ENCODE measurements at regions not wholly inside any gene's neighbourhood (a gene's known extent, or its start where the extent isn't known, plus 50 kb on each side); places are given as distances from the start of the nearest gene placed in this dataset.

DNA sequence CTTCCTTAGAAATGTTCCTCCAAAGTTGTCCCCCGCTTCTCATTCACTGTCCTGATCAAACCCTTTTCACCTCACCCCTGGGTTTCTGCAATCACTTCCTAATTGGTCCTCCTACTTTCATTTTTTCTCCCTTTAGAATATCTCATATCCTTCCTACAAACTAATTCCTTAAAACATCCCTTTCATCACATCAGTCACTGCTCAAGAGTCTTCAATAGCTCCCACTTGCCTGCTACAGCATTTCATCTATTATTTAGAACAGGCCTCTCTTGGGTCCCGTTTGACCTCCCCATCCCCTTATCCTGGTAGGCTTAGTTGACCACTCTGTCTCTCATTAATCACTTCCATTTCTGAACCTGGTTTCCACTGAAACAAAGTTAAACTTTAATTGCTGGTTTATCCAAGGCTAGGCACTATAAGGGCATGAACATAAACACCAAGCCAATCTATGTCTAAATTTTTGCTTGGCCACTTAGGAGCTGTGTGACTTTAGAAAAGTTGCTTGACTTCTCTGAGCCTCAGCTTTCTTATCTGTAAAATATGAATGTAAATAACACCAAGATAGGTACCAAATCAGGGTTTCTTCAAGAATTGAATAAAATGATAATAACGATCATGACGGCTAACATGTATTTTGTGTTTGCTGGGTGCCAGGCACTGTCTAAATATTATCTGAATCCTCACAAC, 202.1 kb upstream of the WWC1 start:
- Histone ChIP-seq H3K36me3 (ENCODE audit: low read depth) (no peaks in the 10 kb centered on the region), H3K27ac (ENCODE audit: poor library complexity, severe bottlenecking) (no peak overlapping the region), H3K9me3 (ENCODE audit: severe bottlenecking) (no peaks in the 10 kb centered on the region), H3K4me3 (ENCODE audit: severe bottlenecking) (no peak overlapping the region), H3K4me1 (ENCODE audit: insufficient read depth, poor library complexity, severe bottlenecking) (peaks cover 4% of the 10 kb centered on the region), H3K27me3 (ENCODE audit: insufficient read depth, poor library complexity, severe bottlenecking) (no peaks in the 10 kb centered on the region)
- ATAC-seq (ENCODE audit: low read depth): no peak
- DNase-seq (ENCODE audit: low spot score): no peak
- TF ChIP-seq, protein P1, sequence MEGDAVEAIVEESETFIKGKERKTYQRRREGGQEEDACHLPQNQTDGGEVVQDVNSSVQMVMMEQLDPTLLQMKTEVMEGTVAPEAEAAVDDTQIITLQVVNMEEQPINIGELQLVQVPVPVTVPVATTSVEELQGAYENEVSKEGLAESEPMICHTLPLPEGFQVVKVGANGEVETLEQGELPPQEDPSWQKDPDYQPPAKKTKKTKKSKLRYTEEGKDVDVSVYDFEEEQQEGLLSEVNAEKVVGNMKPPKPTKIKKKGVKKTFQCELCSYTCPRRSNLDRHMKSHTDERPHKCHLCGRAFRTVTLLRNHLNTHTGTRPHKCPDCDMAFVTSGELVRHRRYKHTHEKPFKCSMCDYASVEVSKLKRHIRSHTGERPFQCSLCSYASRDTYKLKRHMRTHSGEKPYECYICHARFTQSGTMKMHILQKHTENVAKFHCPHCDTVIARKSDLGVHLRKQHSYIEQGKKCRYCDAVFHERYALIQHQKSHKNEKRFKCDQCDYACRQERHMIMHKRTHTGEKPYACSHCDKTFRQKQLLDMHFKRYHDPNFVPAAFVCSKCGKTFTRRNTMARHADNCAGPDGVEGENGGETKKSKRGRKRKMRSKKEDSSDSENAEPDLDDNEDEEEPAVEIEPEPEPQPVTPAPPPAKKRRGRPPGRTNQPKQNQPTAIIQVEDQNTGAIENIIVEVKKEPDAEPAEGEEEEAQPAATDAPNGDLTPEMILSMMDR (IDR thresholded peaks at IDR 0.05; ENCODE audit: poor library complexity, severe bottlenecking): no peak

DNA sequence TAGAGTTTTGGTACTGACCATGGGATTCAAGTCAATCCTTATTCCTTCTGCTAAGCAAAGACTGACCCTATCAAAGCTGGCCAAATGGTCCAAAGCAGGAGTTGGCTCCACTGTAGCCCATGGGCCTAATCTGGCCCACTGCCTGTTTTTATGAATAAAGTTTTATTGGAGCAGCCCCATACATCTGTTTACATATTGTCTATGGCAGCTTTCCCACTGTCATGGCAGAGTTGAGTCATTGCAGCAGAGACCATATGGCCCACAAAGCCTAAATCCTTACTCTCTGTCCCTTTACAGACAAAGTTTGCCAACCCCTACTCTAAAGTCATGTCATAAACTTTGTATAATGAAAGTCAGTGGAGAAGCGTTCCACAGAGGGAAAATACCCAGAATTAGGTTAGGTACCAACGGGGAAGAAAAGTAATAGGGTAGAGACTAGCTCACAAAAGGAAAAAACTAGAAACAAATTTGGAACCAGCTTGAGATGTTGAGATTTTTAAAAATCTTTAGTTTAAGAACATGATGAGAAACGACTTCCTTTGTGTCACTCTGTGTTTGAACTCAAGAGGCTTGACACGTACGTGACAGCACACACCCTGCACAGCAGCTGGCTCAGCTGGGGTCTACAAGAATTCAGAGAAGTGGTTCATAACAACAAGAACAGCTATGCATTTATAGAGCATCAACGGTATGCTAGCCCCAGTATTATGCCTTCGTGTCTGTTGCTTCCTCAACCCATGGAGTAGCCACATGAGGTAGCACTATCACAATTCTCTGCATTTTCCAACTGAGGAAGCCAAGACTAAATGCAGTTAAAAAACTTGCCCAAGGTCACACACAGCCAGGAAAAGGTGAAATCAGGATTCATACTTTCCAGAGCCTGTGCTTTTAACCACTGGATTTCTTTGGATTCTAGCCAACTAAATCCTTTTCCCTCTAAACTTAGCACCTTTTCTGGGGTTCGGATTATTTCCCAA, 198.9 kb upstream of the WWC1 start:
- Histone ChIP-seq H3K4me1 (ENCODE audit: insufficient read depth, poor library complexity, severe bottlenecking) (no peaks in the 10 kb centered on the region), H3K36me3 (ENCODE audit: low read depth) (no peaks in the 10 kb centered on the region), H3K9me3 (ENCODE audit: severe bottlenecking) (no peaks in the 10 kb centered on the region), H3K27ac (ENCODE audit: poor library complexity, severe bottlenecking) (no peak overlapping the region), H3K4me3 (ENCODE audit: severe bottlenecking) (no peak overlapping the region), H3K27me3 (ENCODE audit: insufficient read depth, poor library complexity, severe bottlenecking) (no peaks in the 10 kb centered on the region)
- ATAC-seq (ENCODE audit: low read depth): no peak
- TF ChIP-seq, protein P1 (IDR thresholded peaks at IDR 0.05; ENCODE audit: poor library complexity, severe bottlenecking): no peak
- no peak for DNase-seq (ENCODE audit: low spot score)

DNA sequence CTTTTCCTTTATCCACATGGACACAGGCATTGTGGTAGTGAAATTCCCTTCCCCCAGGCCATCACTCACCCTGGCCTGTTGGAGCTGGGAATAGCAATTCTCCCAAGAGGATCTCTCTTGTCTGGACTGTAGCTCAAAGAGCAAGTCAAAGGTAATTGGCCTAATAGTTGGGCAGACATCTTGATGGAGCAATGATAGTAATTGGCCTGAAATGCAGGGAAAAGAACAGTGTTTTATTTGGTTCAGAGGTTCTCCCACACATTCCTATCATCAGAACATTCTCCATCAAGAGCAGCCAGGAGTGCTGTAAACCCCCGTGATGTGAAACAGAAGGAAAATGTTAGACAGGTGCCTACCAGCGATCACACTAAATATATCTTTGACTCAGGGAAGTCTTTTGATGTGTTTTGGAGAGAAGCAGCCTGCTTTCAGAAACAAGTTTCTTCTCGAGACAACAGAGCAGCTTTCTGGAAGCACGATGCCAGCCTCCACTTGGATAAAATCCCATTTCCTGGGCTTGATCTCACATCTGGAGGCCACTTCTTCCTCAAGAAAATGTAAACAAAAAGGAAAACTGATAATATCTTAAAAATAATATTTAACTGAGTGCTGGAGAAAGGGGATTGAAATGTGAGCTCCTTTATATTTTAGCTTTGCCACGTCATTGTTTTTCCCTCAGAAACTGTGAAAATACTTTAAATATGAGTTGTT, 198.1 kb upstream of the WWC1 start:
- H3K27ac ChIP-seq (ENCODE audit: poor library complexity, severe bottlenecking): no peak overlapping the region
- DNase-seq (ENCODE audit: low spot score): no peak

DNA sequence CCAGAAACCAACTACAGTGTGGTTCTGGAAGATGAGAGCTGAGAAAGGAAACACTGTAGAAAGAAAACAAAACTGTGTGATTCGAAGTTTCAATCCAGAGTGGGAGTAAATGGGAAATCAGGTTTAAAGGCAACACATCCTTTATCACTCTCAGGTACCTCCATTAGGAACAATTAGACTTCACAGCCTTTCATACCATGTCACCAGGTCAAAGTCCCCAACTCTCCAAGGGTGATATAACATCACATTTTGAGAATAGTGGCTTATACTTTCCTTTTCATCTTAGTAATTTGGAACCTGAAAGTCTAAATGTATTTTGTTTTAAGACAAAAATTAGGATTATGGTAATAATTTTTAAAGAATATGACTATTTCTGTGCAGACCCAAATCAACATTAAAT, 194.9 kb upstream of the WWC1 start:
- DNase-seq (ENCODE audit: low spot score) (no peak), ATAC-seq (ENCODE audit: low read depth) (no peak; the same call in 2 of the 3 replicates)
- TF ChIP-seq, protein P1 (IDR thresholded peaks at IDR 0.05; ENCODE audit: poor library complexity, severe bottlenecking): no peak
- Histone ChIP-seq H3K27ac (ENCODE audit: poor library complexity, severe bottlenecking) (no peak overlapping the region), H3K4me1 (ENCODE audit: insufficient read depth, poor library complexity, severe bottlenecking) (no peaks in the 10 kb centered on the region), H3K4me3 (ENCODE audit: severe bottlenecking) (no peak overlapping the region), H3K9me3 (ENCODE audit: severe bottlenecking) (no peaks in the 10 kb centered on the region), H3K27me3 (ENCODE audit: insufficient read depth, poor library complexity, severe bottlenecking) (no peaks in the 10 kb centered on the region), H3K36me3 (ENCODE audit: low read depth) (no peaks in the 10 kb centered on the region)

More for the DNA sequence above, 198.1 kb upstream of the WWC1 start:
- TF ChIP-seq, protein P1 (IDR thresholded peaks at IDR 0.05; ENCODE audit: poor library complexity, severe bottlenecking): no peak
- no peaks in the 10 kb centered on the region for H3K9me3 ChIP-seq (ENCODE audit: severe bottlenecking)
- H3K4me3 ChIP-seq (ENCODE audit: severe bottlenecking): no peak overlapping the region
- no peak for ATAC-seq (ENCODE audit: low read depth)
- no peaks in the 10 kb centered on the region for H3K4me1 ChIP-seq (ENCODE audit: insufficient read depth, poor library complexity, severe bottlenecking)
- H3K36me3 ChIP-seq (ENCODE audit: low read depth): no peaks in the 10 kb centered on the region
- H3K27me3 ChIP-seq (ENCODE audit: insufficient read depth, poor library complexity, severe bottlenecking): no peaks in the 10 kb centered on the region
